AG04450 (cell line): ENCODE measurements at regions not wholly inside any gene's neighbourhood (a gene's known extent, or its start where the extent isn't known, plus 50 kb on each side); places are given as distances from the start of the nearest gene placed in this dataset.

Source experiments
- CTCF ChIA-PET: fragments of 300-600, 350-600 bp; formaldehyde crosslinking; extraction: SDS; loops from one replicate; lab custom pipeline; 2022; ENCODE audit warnings: antibody characterized with exemption, inconsistent platforms; lab: Charles Lee
- POLR2A ChIA-PET: fragments of 350-600 bp; formaldehyde crosslinking; extraction: SDS; loops from one replicate; lab custom pipeline; 2021; ENCODE audit warnings: antibody characterized with exemption, inconsistent platforms; lab: Yijun Ruan, JAX
- DNase-seq: peaks from one replicate; pipeline ENCODE4 v3.0.0-alpha.2; 2011; ENCODE audit warnings: low read depth, low spot score
- H3K27ac ChIP-seq: one replicate; pipeline ENCODE4 v1.5.1; 2012; ENCODE audit warnings: low read depth, low read length, control low read depth
- H3K27me3 ChIP-seq: one replicate; pipeline ENCODE4 v1.6.0; 2012; ENCODE audit warnings: low read length; ENCODE audit not compliant: control insufficient read depth, insufficient read depth
- H3K4me3 ChIP-seq: 2 replicates; pipeline ENCODE4 v1.5.1; 2011; ENCODE audit warnings: mild to moderate bottlenecking, low read depth, low read length, control low read depth
- H3K9me3 ChIP-seq: 2 replicates; pipeline ENCODE4 v1.5.1; 2012; ENCODE audit warnings: low read length; ENCODE audit not compliant: control insufficient read depth, insufficient read depth
- CTCF ChIP-seq: IDR thresholded peaks from 2 replicates; pipeline ENCODE4 v1.5.1; 2011; ENCODE audit warnings: low read depth, low read length, control low read depth, inconsistent platforms

GRCh38 chr6:147904416-147904815, 395.9 kb downstream of the SAMD5 start:
- ChIA-PET CTCF (interaction anchor here (1.3 kb wide), 1 partner anchor 397 kb away, joined by 3 read pairs; no protein-coding TSS in a partner anchor), POLR2A (no interaction called here)
- no peak for DNase-seq

GRCh38 chr6:147905711-147906110, 397.2 kb downstream of the SAMD5 start:
- H3K9me3 ChIP-seq = no peaks in the 10 kb centered on the region
- TF ChIP-seq CTCF = no peak
- POLR2A ChIA-PET = no interaction called here
- no peak for DNase-seq
- CTCF ChIA-PET = no interaction called here
- H3K27me3 ChIP-seq = no peaks in the 10 kb centered on the region
- H3K27ac ChIP-seq = no peak overlapping the region
- no peak overlapping the region for H3K4me3 ChIP-seq

More at GRCh38 chr6:147904416-147904815, 395.9 kb downstream of the SAMD5 start:
- H3K27ac ChIP-seq = no peak overlapping the region
- H3K27me3 ChIP-seq = no peaks in the 10 kb centered on the region
- H3K4me3 ChIP-seq = no peak overlapping the region
- H3K9me3 ChIP-seq = no peaks in the 10 kb centered on the region
- TF ChIP-seq CTCF = no peak

- Histone ChIP-seq H3K27ac (no peak overlapping the region), H3K4me3 (no peak overlapping the region), H3K9me3 (no peaks in the 10 kb centered on the region), H3K27me3 (no peaks in the 10 kb centered on the region)
- CTCF ChIA-PET = no interaction called here
- TF ChIP-seq CTCF = no peak
- DNase-seq = no peak
- POLR2A ChIA-PET = no interaction called here
These were observed 397.9 kb downstream of the SAMD5 start for GRCh38 chr6:147906361-147906760.

- Histone ChIP-seq H3K4me3 (no peak overlapping the region), H3K27me3 (no peaks in the 10 kb centered on the region), H3K27ac (no peak overlapping the region), H3K9me3 (no peaks in the 10 kb centered on the region)
- DNase-seq = no peak
- no peak for TF ChIP-seq CTCF
- ChIA-PET CTCF (interaction anchor here (1.5 kb wide), 1 partner anchor 235 kb away, joined by 6 read pairs; no protein-coding TSS in a partner anchor), POLR2A (no interaction called here)
These were observed 401.1 kb downstream of the SAMD5 start for GRCh38 chr6:147909640-147910039.

GRCh38 chr6:147910281-147910680, 401.8 kb downstream of the SAMD5 start:
- Histone ChIP-seq H3K9me3 (no peaks in the 10 kb centered on the region), H3K4me3 (no peak overlapping the region), H3K27ac (no peak overlapping the region), H3K27me3 (no peaks in the 10 kb centered on the region)
- CTCF ChIA-PET = no interaction called here
- POLR2A ChIA-PET = no interaction called here
- DNase-seq = no peak
- no peak for TF ChIP-seq CTCF
